Aorta (tissue), 5 donors: ENCODE measurements at regions not wholly inside any gene's neighbourhood (a gene's known extent, or its start where the extent isn't known, plus 50 kb on each side); places are given as distances from the start of the nearest gene placed in this dataset.
A peak's percentile ranks its signal among the peaks of the same experiment; 100 is the strongest.

Source experiments
- ATAC-seq: fragments of 200-7000 bp; cut with Tn5 transposase; one replicate; pipeline ENCODE4 v1.9.1; 2022; ENCODE audit warnings: moderate library complexity; ENCODE audit not compliant: low FRiP score
- DNase-seq, 2 donors: peaks; one replicate each; pipeline ENCODE4 v3.0.0-alpha.2; 2020
- H3K27ac ChIP-seq, 2 donors: one replicate each; pipeline ENCODE4 v1.5.1; 2013; ENCODE audit warnings: low read length in 2 of 2, mild to moderate bottlenecking in 2 of 2, moderate library complexity in 2 of 2, control low read depth in 1 of 2, inconsistent platforms in 1 of 2, low read depth in 1 of 2
- H3K27me3 ChIP-seq, 2 donors: one replicate each; pipeline ENCODE4 v1.6.1; 2013; ENCODE audit warnings: control low read depth in 1 of 2, low read length in 1 of 2, mild to moderate bottlenecking in 1 of 2, moderate library complexity in 1 of 2; ENCODE audit not compliant: insufficient read depth in 2 of 2, control insufficient read depth in 1 of 2
- H3K36me3 ChIP-seq, 2 donors: one replicate each; pipeline ENCODE4 v1.6.1; 2013; ENCODE audit warnings: control low read depth in 1 of 2, low read length in 1 of 2, mild to moderate bottlenecking in 1 of 2; ENCODE audit not compliant: insufficient read depth in 2 of 2, control insufficient read depth in 1 of 2
- H3K4me1 ChIP-seq, 2 donors: one replicate each; pipeline ENCODE4 v1.6.1; 2013; ENCODE audit warnings: low read length in 2 of 2, control low read depth in 1 of 2, mild to moderate bottlenecking in 1 of 2, moderate library complexity in 1 of 2; ENCODE audit not compliant: insufficient read depth in 2 of 2, control insufficient read depth in 1 of 2
- H3K4me3 ChIP-seq, 2 donors: one replicate each; pipeline ENCODE4 v1.5.1; 2013; ENCODE audit warnings: low read length in 2 of 2, control low read depth in 1 of 2, mild to moderate bottlenecking in 1 of 2
- H3K9me3 ChIP-seq: one replicate; pipeline ENCODE4 v1.6.1; 2013; ENCODE audit warnings: mild to moderate bottlenecking, low read length; ENCODE audit not compliant: control insufficient read depth
- WGBS, 2 donors: extraction: QIAGEN DNeasy Blood & Tissue Kit; methylation state at CpG; one replicate each; pipeline ENCODE4 v1.1.7; 2013; 5-methylcytosine and 5-hydroxymethylcytosine counted together
- intact Hi-C, 2 donors: fragments of 100-400 bp; cut with DNase I; formaldehyde crosslinking; loops; one replicate each; pipeline versions ENCODE4 v1.14.2 to v1.15.0; 2022
- donor health status: healthy with polysubstance abuse.
- donor health status: Bipolar disorder and iron deficiency.
- donor health status: DM: no; HTN: no; CAD: no.
- donor health status: DM: no; HTN: no; CAD: no.
- donor health status: DM: yes; HTN: yes; CAD: no.

- WGBS, 2 donors: 76 to 79% methylated on average over 1 of the region's 1 CpG
- H3K27ac ChIP-seq: no peak overlapping the region
- H3K9me3 ChIP-seq: no peaks in the 10 kb centered on the region
- no peak for ATAC-seq
- no peaks in the 10 kb centered on the region for H3K4me1 ChIP-seq
- no peak for DNase-seq
- no peaks in the 10 kb centered on the region for H3K36me3 ChIP-seq
- no peak overlapping the region for H3K4me3 ChIP-seq
- intact Hi-C loops: loop anchor here in 1 of 2 donors (10.0 kb wide), 3 partner anchors 204 to 696 kb away; no protein-coding TSS in a partner anchor
- H3K27me3 ChIP-seq: no peaks in the 10 kb centered on the region
These were observed 328.7 kb upstream of the NT5E start for GRCh38 chr6:85121158-85121557.

- no peak overlapping the region for H3K27ac ChIP-seq
- ATAC-seq (no peak), DNase-seq (no peak)
- intact Hi-C loops: no loop called here
- no peaks in the 10 kb centered on the region for H3K27me3 ChIP-seq
- H3K4me3 ChIP-seq: no peak overlapping the region
- no peaks in the 10 kb centered on the region for H3K4me1 ChIP-seq
- no peaks in the 10 kb centered on the region for H3K9me3 ChIP-seq
- no peaks in the 10 kb centered on the region for H3K36me3 ChIP-seq
- WGBS, 2 donors: 91 to 94% methylated on average over 8 of the region's 8 CpGs
These were observed 331.1 kb upstream of the NT5E start for GRCh38 chr6:85118652-85119235.

DNA sequence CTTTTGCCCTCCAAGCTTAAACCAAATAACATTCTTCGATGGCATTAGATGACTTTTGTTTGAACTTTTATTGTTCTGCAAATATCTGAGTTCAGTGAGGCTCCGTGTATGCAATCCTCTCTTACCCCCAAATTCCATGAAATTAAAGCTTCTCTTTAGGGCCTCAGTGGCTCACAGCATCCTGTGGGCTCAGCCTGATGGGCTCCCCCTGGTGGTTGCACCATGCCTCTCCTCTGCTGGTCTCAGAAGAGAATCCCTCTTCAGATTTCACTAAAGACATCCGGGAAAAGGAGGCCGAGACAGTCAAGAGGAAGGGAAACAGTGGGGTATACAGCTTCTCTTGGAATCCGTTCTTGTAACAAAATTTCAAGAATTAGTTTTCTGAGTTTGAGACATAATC is 331.6 kb upstream of the NT5E start:
- intact Hi-C loops: no loop called here
- no peak for DNase-seq
- WGBS, 2 donors: 91% methylated on average over 5 of the region's 5 CpGs

GRCh38 chr6:85116475-85116874 is 333.4 kb upstream of the NT5E start:
- Histone ChIP-seq H3K4me3 (no peak overlapping the region), H3K27me3 (no peaks in the 10 kb centered on the region)
- WGBS, 2 donors: 85% methylated on average over 3 of the region's 3 CpGs

More for the DNA sequence above, 331.6 kb upstream of the NT5E start:
- Histone ChIP-seq H3K36me3 (no peaks in the 10 kb centered on the region), H3K9me3 (no peaks in the 10 kb centered on the region), H3K4me3 (no peak overlapping the region), H3K27me3 (no peaks in the 10 kb centered on the region), H3K27ac (no peak overlapping the region), H3K4me1 (no peaks in the 10 kb centered on the region)
- no peak for ATAC-seq

GRCh38 chr6:85115876-85116275 is 334.0 kb upstream of the NT5E start:
- no peak for ATAC-seq

More at GRCh38 chr6:85116475-85116874, 333.4 kb upstream of the NT5E start:
- no peaks in the 10 kb centered on the region for H3K4me1 ChIP-seq
- intact Hi-C loops: no loop called here
- no peak for DNase-seq
- no peak for ATAC-seq
- H3K9me3 ChIP-seq: no peaks in the 10 kb centered on the region
- H3K36me3 ChIP-seq: no peaks in the 10 kb centered on the region
- H3K27ac ChIP-seq: no peak overlapping the region

GRCh38 chr6:85115376-85115775 is 334.5 kb upstream of the NT5E start:
- H3K27me3 ChIP-seq: no peaks in the 10 kb centered on the region
- no peak overlapping the region for H3K27ac ChIP-seq
- no peaks in the 10 kb centered on the region for H3K36me3 ChIP-seq
- WGBS, 2 donors: 83 to 86% methylated on average over 6 of the region's 6 CpGs
- DNase-seq: no peak
- no peaks in the 10 kb centered on the region for H3K4me1 ChIP-seq
- ATAC-seq: no peak
- no peaks in the 10 kb centered on the region for H3K9me3 ChIP-seq
- H3K4me3 ChIP-seq: no peak overlapping the region
- intact Hi-C loops: no loop called here

More at GRCh38 chr6:85115876-85116275, 334.0 kb upstream of the NT5E start:
- intact Hi-C loops: no loop called here
- no peak overlapping the region for H3K27ac ChIP-seq
- no peak overlapping the region for H3K4me3 ChIP-seq
- H3K9me3 ChIP-seq: no peaks in the 10 kb centered on the region
- no peaks in the 10 kb centered on the region for H3K27me3 ChIP-seq
- H3K36me3 ChIP-seq: no peaks in the 10 kb centered on the region
- 11 to 17% methylated on average over 2 of the region's 2 CpGs for WGBS, 2 donors
- no peak for DNase-seq
- no peaks in the 10 kb centered on the region for H3K4me1 ChIP-seq

- intact Hi-C loops: no loop called here
- WGBS, 2 donors: 17 to 43% methylated on average over 6 of the region's 6 CpGs
- DNase-seq: no peak
- Histone ChIP-seq H3K27ac (no peak overlapping the region), H3K36me3 (no peaks in the 10 kb centered on the region), H3K9me3 (no peaks in the 10 kb centered on the region), H3K4me3 (peak overlapping the region in 1 of 2 donors; percentile 42), H3K27me3 (no peaks in the 10 kb centered on the region), H3K4me1 (no peaks in the 10 kb centered on the region)
- no peak for ATAC-seq
These were observed 335.3 kb upstream of the NT5E start for GRCh38 chr6:85114581-85114935.

DNA sequence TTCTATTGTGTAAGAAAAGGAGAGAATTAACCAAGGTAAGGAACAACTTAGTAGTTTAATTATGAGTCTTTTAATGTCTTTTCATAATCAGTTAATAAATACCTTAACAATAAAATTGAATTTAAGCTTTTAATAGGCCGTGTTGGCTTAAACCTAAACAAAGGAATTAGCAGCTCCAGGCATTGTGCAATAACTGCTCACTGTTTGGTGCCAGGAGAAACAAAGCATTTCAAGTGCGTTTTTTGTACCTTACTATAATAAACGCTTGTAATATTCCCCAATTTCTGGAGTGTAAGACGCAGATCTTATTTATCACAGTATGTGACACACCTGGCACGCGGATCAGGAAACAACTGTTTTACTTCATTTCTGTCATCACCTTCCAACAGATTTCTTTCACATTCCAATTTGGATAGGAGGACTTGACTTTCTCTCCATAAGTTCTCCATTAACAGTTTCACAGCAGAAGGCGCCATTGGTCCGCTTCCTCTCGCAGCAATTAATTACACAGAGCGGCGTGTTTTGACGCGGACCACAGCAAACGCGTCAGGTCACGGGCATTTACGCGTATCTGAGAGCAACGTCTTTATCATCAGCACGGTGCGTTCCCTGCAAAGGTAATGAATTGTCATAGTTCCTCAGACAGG is 335.8 kb upstream of the NT5E start:
- Histone ChIP-seq H3K27ac (no peak overlapping the region), H3K4me1 (no peaks in the 10 kb centered on the region), H3K9me3 (no peaks in the 10 kb centered on the region), H3K27me3 (no peaks in the 10 kb centered on the region), H3K36me3 (no peaks in the 10 kb centered on the region), H3K4me3 (peak overlapping the region in 1 of 2 donors; percentile 42)
- WGBS, 2 donors: 9 to 24% methylated on average over 21 of the region's 21 CpGs
- ATAC-seq (no peak), DNase-seq (no peak)
- intact Hi-C loops: no loop called here

GRCh38 chr6:85112540-85112939 is 337.3 kb upstream of the NT5E start:
- intact Hi-C loops: no loop called here
- H3K9me3 ChIP-seq: no peaks in the 10 kb centered on the region
- no peak overlapping the region for H3K27ac ChIP-seq
- WGBS, 2 donors: 98 to 100% methylated on average over 1 of the region's 1 CpG
- no peak overlapping the region for H3K4me3 ChIP-seq
- ATAC-seq (no peak), DNase-seq (no peak)
- H3K4me1 ChIP-seq: no peaks in the 10 kb centered on the region
- no peaks in the 10 kb centered on the region for H3K36me3 ChIP-seq
- H3K27me3 ChIP-seq: no peaks in the 10 kb centered on the region
